ENCODE measurements at regions not wholly inside any gene's neighbourhood (a gene's known extent, or its start where the extent isn't known, plus 50 kb on each side); places are given as distances from the start of the nearest gene placed in this dataset.
"Not testable (repeated sequence)": the region's sequence is repeated elsewhere in the genome, so short reads cannot be mapped to it uniquely, and the experiment has no call there.

- no peak for DNase-seq
Measured at GRCh38 chr3:89533275-89533674, 425.9 kb downstream of the EPHA3 start.

- DNase-seq = not testable (repeated sequence)
Measured at GRCh38 chr3:89554587-89554986, 447.2 kb downstream of the EPHA3 start.

GRCh38 chr3:89558711-89559110, 451.3 kb downstream of the EPHA3 start:
- no peak for DNase-seq

- no peak for DNase-seq
Measured at GRCh38 chr3:89560568-89560967, 453.1 kb downstream of the EPHA3 start.

GRCh38 chr3:89562373-89562772, 455.0 kb downstream of the EPHA3 start:
- no peak for DNase-seq

- no peak for DNase-seq
Measured at GRCh38 chr3:89565098-89565497, 457.7 kb downstream of the EPHA3 start.

GRCh38 chr3:89570465-89570864, 463.0 kb downstream of the EPHA3 start:
- DNase-seq = no peak

GRCh38 chr3:89571298-89571697, 463.9 kb downstream of the EPHA3 start:
- DNase-seq = no peak

GRCh38 chr3:89571707-89572106, 464.3 kb downstream of the EPHA3 start:
- no peak for DNase-seq

GRCh38 chr3:89572261-89572660, 464.8 kb downstream of the EPHA3 start:
- no peak for DNase-seq

- no peak for DNase-seq
Measured at GRCh38 chr3:89576417-89576816, 469.0 kb downstream of the EPHA3 start.

GRCh38 chr3:89577637-89578530, 470.5 kb downstream of the EPHA3 start:
- no peak for DNase-seq

GRCh38 chr3:89580859-89581258, 473.4 kb downstream of the EPHA3 start:
- no peak for DNase-seq

GRCh38 chr3:89584398-89584797, 477.0 kb downstream of the EPHA3 start:
- DNase-seq = no peak

- DNase-seq = no peak
Measured at GRCh38 chr3:89586256-89586655, 478.8 kb downstream of the EPHA3 start.

GRCh38 chr3:89586676-89587075, 479.3 kb downstream of the EPHA3 start:
- DNase-seq = no peak

- no peak for DNase-seq
Measured at GRCh38 chr3:89606151-89606550, 498.7 kb downstream of the EPHA3 start.

- DNase-seq = no peak
Measured at GRCh38 chr3:89612027-89612426, 504.6 kb downstream of the EPHA3 start.

- DNase-seq = no peak
Measured at GRCh38 chr3:89613241-89613640, 505.8 kb downstream of the EPHA3 start.

GRCh38 chr3:89617706-89618105, 510.3 kb downstream of the EPHA3 start:
- no peak for DNase-seq

- no peak for DNase-seq
Measured at GRCh38 chr3:89619263-89619662, 511.8 kb downstream of the EPHA3 start.

GRCh38 chr3:89622063-89622700, 514.8 kb downstream of the EPHA3 start:
- no peak for DNase-seq

- no peak for DNase-seq
Measured at GRCh38 chr3:89624494-89624893, 517.1 kb downstream of the EPHA3 start.

GRCh38 chr3:89625945-89626344, 518.5 kb downstream of the EPHA3 start:
- no peak for DNase-seq

Measured in activated CD4-positive, alpha-beta T cell treated with anti-CD3 and anti-CD28 coated beads, Interleukin-2, Interleukin-6, amounts not matched to agents 100 ng/mL and 50 ng/mL, durations not matched to agents 16 hours and 8 hours (primary cell).